NCI-H2227 (cell line): ENCODE measurements at regions not wholly inside any gene's neighbourhood (a gene's known extent, or its start where the extent isn't known, plus 50 kb on each side); places are given as distances from the start of the nearest gene placed in this dataset.

Experiments
- DNase-seq: peaks from one replicate; lab custom pipeline; 2025; ENCODE audit not compliant: unreplicated experiment; lab: John Stamatoyannopoulos, UW

GRCh38 chr12:38138225-38139221 lies 178.1 kb upstream of the ALG10B start:
- peak; percentile 66 for DNase-seq

DNA sequence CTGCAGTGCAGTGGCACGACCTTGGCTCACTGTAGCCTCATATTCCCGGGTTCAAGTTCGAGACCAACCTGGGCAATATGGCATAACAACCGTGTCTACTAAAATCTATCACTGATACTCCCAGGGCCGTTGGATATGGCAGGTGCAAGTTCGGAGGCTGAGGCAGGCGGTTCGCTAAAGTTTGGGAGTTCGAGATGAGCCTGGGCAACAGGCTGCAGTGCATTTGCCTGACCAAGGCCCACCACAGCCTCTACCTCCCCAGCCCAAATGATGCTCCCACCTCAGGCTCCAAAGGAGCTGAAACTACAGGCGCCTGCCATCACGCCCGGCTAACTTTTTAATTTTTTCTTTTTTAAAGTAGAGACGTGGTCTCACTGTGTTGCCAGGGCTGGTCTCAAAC lies 177.1 kb upstream of the ALG10B start:
- DNase-seq = no peak

DNA sequence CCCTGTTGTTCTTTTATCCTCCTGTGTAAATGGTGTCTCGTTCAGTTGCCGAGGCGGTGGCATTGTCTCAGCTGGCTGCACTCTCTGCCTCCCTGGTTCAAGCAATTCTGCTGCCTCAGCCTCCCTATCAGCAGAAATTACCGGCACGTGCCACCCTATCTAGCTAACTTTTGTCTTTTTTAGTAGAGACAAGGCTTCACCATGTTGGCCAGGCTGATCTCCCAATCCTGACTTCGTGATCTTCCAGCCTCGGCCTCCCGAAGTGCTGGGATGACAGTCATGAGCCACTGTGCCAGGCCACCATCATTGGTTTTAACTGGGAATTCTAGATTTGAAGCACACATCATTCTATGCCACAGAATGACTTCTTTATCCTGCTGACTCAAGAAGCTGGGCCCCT lies 175.3 kb upstream of the ALG10B start:
- no peak for DNase-seq

DNA sequence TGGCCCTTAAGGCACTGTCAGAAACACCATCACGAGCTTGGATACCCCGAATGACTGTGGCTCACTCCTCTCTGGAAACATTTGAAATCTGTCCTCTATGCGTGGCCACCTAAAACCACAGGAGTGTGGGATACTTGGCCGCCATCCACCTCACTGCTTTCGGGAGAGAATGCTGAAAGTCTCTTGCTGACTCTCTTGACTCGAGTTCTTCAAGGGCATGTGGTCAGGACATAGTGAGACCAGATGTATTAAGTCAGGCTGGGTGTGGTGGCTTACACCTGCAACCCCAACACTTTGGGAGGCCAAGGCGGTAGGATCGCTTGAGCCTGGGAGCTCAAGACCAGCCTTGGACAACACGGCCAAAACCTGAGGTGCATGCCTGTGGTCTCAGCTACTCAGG lies 174.7 kb upstream of the ALG10B start:
- DNase-seq = no peak

DNA sequence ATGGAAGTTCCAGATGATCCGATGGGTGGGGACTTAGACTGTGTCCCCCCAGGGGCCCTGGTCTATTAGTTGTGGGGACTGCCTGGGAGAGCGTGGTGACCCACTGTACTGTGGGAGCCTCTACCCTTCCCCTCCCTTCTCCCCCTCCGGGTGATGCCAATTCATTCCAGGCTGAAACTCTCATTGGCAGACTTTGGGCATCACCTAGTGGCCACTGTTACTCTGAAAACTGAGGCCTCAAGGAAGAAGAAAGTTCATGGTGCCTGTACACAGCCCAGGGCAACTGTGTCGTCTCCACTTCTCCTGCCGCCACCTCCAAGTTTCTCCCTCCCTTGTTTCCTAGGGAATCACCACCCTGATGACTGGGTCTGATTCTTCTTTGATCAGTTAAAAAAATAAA lies 173.6 kb upstream of the ALG10B start:
- DNase-seq = no peak

- DNase-seq = no peak
Measured at GRCh38 chr12:38144049-38144448, 172.5 kb upstream of the ALG10B start.

GRCh38 chr12:38144601-38145436 lies 171.8 kb upstream of the ALG10B start:
- DNase-seq = no peak

- DNase-seq = no peak
Measured at GRCh38 chr12:38149395-38150073, 167.0 kb upstream of the ALG10B start.

DNA sequence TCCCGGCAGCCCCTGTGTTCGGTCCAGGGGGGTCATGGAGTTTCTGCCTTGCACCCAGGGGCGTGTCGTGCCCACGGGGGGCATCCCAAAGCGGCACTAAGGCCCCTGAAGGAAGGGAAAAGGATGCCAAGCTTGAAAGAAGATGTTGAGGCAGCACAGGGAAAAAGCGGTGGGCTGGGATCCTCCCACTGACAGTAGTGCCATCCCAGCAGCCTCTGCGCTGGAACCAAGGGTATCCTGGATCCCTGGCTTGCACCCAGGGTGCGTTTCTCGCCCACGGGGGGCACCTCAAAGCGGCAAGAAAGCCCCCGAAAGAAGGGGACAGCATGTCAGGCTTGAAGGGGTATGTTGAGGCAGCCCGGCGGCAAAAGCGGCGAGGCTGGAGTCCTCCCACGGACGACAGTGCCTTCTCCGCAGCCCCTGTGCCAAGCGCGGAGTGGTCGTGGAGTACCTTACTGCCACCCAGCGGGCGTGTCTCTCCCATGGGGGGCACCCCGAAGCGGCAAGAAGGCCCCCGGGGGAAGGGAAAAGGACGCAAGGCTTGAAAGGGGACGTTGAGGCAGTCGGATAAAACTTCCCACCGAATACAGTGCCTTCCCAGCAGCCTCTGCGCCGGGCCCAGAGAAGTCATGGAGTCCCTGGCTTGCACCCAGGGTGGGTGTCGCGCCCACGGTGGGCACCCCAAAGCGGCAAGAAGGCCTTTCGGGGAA lies 164.4 kb upstream of the ALG10B start:
- DNase-seq = no peak

- no peak for DNase-seq
Measured at GRCh38 chr12:38152816-38153736, 163.5 kb upstream of the ALG10B start.

DNA sequence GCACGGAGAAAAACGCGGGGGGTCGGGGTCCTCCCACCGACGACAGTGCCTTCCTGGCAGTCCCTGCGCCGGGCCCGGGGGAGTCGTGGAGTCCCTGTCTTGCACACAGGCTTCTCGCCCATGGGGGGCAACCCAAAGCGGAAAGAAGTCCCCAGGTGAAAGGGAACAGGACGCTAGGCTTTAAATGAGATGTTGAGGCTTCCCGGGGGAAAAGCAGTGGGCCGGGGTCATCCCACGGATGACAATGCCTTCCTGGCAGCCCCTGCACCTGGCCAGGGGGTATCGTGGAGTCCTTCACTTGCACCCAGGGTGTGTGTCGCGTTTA lies 162.9 kb upstream of the ALG10B start:
- DNase-seq = no peak

- no peak for DNase-seq
Measured at GRCh38 chr12:38154096-38155019, 162.2 kb upstream of the ALG10B start.

DNA sequence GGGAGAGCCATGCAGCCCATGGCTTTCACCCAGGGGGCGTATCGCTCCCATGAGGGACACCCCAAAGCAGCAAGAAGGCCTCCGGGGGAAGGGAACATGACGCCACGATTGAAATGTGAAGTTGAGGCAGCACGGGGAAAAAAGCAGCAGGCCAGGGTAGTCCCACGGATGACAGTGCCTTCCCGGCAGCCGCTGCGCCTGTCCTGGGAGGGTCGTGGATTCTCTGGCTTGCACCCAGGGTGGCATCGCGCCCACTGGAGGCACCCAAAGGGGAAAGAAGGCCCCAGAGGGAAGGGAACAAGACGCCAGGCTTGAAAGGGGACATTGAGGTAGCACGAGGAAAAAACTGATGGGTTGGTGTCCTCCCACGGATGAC lies 161.6 kb upstream of the ALG10B start:
- no peak for DNase-seq

DNA sequence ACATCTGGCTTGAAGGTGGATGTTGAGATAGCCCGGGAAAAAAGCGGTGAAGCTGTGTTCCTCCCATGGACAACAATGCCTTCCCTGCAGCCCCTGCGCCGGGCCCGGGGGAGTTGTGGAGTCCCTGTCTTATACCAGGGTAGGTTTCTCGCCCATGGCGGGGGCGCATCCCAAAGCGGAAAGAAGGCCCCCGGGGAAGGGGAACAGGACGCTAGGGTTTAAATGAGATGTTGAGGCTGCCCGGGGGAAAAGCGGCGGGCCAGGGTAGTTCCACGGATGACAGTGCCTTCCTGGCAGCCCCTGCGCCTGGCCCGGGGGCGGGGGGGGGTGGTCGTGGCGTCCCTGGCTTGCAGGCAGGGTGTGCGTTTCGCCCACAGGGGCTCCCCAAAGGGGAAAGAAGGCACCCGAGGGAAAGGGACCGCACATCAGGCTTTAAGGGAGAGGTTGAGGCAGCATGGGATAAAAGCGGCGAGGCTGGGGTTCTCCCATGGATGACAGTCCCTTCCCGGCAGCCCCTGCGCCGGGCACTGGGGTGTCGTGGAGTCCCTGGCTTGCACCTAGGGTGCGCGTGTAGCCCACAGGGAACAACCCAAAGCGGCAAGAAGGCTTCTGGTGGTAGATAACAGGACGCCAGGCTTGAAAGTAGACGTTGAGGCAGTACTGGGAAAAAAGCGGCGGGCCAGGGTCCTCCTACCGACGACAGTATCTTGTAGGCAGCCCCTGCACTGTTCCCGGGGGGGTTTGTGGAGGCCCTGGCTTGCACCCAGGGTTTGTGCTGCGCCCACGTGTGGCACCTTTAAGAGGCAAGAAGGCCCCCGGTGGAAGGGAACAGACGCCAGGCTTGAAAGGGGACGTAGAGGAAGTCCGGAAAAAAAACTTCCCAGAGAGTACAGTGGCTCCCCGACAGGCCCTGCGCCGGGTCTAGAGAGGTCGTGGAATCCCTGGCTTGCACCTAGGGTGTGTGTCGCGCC lies 160.8 kb upstream of the ALG10B start:
- no peak for DNase-seq

DNA sequence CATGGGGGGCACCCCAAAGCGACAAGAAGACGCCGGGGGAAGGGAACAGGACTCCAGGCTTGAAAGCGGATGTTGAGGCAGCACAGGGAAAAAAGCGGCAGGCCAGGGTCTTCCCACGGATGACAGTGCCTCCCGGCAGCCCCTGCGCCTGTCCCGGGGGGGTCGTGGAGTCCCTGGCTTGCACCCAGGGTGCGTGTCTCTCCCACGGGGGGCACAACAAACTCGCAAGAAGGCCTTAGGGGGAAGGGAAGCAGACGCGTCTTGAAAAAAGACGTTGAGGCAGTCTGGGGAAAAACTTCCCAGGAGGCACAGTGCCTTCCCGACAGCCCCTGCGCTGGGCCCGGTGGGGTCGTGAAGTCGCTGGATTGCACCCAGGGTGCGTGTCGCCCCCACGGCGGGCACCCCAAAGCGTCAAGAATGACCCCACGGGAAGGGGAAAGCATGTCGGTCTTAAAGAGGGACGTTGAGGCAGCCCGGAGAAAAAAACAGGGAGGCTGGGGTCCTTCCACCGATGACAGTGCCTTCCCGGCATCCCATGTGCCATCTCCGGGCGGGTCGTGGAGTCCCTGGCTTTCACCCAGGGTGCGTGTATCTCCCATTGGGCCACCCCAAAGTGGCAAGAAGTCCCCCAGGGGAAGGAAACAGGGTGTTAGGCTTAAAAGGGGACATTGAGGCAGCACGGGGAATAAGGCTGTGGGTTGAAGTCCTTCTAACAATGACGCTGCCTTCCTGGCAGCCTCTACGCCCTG lies 159.9 kb upstream of the ALG10B start:
- DNase-seq = no peak

DNA sequence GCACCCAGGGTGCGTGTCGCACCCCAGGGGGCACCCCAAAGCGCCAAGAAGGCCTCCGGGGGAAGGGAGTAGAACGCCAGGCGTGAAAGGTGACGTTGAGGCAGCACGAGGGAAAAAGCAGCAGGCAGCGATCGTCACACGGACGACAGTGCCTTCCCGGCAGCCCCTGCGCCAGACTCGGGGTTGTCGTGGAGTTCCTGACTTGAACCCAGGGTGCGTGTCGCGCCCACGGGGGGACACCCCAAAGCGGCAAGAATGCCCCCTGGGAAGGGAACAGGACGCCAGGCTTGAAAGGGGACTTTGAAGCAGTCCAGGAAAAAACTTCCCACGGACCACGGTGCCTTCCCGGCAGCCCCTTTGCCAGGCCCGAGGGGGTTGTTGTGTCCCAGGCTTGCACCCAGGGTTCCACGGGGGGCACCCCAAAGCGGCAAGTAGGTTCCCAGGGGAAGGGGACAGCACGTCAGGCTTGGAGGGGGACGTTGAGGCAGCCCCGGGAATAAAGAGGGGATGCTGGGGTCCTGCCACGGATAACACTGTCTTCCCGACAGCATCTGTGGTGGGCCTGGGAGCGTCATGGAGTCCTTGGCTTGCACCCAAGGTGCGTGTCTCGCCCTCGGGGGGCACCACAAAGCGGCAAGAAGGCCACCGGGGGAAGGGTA lies 159.2 kb upstream of the ALG10B start:
- no peak for DNase-seq
